ENCODE measurements at regions not wholly inside any gene's neighbourhood (a gene's known extent, or its start where the extent isn't known, plus 50 kb on each side); places are given as distances from the start of the nearest gene placed in this dataset.

GRCh38 chr14:22084393-22085281 lies 411.0 kb upstream of the OR4E1 start:
- Histone ChIP-seq H2BK120ac (replicated peaks; ENCODE audit: low read depth, low read length) (no peak overlapping the region), H2BK15ac (ENCODE audit: low read length) (no peak overlapping the region), H2AFZ (ENCODE audit: low read length) (peak overlapping the region; percentile 94), H3K23me2 (ENCODE audit: low read depth, low read length) (no peaks in the 10 kb centered on the region; the same call in 1 of the 2 replicates), H3K56ac (replicated peaks; ENCODE audit: insufficient read length, low read depth, low read length) (no peak overlapping the region), H4K91ac (replicated peaks; ENCODE audit: insufficient read length, low read length) (no peak overlapping the region), H3K27me3 (replicated peaks in 1 of 4; ENCODE audit: control insufficient read depth in 3 of 4, extremely low read depth in 1 of 4, insufficient read depth in 3 of 4, low read length in 3 of 4) (no peaks in the 10 kb centered on the region), H2BK20ac (ENCODE audit: low read length) (no peak overlapping the region), H3K9me3 (ENCODE audit: insufficient read depth in 2 of 2, low read depth in 1 of 2, low read length in 1 of 2) (no peaks in the 10 kb centered on the region), H3K79me2 (ENCODE audit: control insufficient read depth in 1 of 2, insufficient read depth in 2 of 2, low read length in 2 of 2) (no peaks in the 10 kb centered on the region), H3K4me2 (ENCODE audit: insufficient read depth in 1 of 2, low read depth in 2 of 2, low read length in 2 of 2) (no peak overlapping the region), H3K9ac (replicated peaks in 1 of 4; ENCODE audit: extremely low read depth in 1 of 4, low read depth in 3 of 4, low read length in 3 of 4) (no peak overlapping the region), H2AK5ac (ENCODE audit: low read depth, low read length) (no peak overlapping the region), H3K36me3 (ENCODE audit: control insufficient read depth in 2 of 4, insufficient read depth in 4 of 4, low read length in 3 of 4) (no peaks in the 10 kb centered on the region), H4K5ac (ENCODE audit: insufficient read length, low read depth, low read length) (no peak overlapping the region), H3K14ac (ENCODE audit: insufficient read length) (no peak overlapping the region), H4K8ac (ENCODE audit: extremely low read depth, insufficient read depth, low read length) (no peak overlapping the region), H3K18ac (ENCODE audit: extremely low read depth, low read length) (no peak overlapping the region), H3K4ac (replicated peaks; ENCODE audit: insufficient read length, low read depth, low read length) (no peak overlapping the region), H3K23ac (ENCODE audit: insufficient read length) (no peak overlapping the region), H2BK5ac (ENCODE audit: low read depth, low read length) (no peak overlapping the region), H3K4me1 (replicated peaks in 1 of 4; ENCODE audit: control insufficient read depth in 3 of 4, insufficient read depth in 4 of 4, low read length in 3 of 4) (peaks cover 0 to 3% (median 0%) of the 10 kb centered on the region in 4 experiments; a peak in 2 of 7 replicates), H3K4me3 (ENCODE audit: extremely low read depth in 1 of 4, insufficient read depth in 2 of 4, low read depth in 3 of 4, low read length in 4 of 4) (no peak overlapping the region), H4K20me1 (replicated peaks in 1 of 2; ENCODE audit: control insufficient read depth in 1 of 2, insufficient read depth in 2 of 2, low read length in 2 of 2) (no peaks in the 10 kb centered on the region), H2BK12ac (ENCODE audit: low read depth, low read length) (no peak overlapping the region), H3K79me1 (ENCODE audit: low read depth, low read length) (no peaks in the 10 kb centered on the region), H3K27ac (ENCODE audit: low read depth, low read length) (no peak overlapping the region)
- CTCF ChIA-PET (ENCODE audit: partially characterized antibody), result interaction anchor here (0.6 to 2.4 kb wide), 14 partner anchors 9 to 116 kb away, joined by 3 to 39 read pairs (median 4); no protein-coding TSS in a partner anchor
- WGBS, 2 experiments (ENCODE audit: extremely low coverage in 1 of 2, insufficient coverage in 1 of 2, insufficient read length in 1 of 2, insufficient replicate concordance in 2 of 2, low coverage in 1 of 2, low lambda C conversion rate in 2 of 2, missing lambda C conversion rate in 1 of 2), result 53% methylated on average over 6 of the region's 6 CpGs; no CpG with 5 or more reads in 1 of the 2 experiments
- POLR2A ChIA-PET (ENCODE audit: partially characterized antibody), result no interaction called here
- DNase-seq (ENCODE audit: low read depth in 1 of 2, low spot score in 2 of 2), result no peak
- TF ChIP-seq KDM4A (IDR thresholded peaks at IDR 0.05; ENCODE audit: low read depth, low read length, severe bottlenecking) (no peak), CTCF (IDR thresholded peaks at IDR 0.05; ENCODE audit: control extremely low read depth in 1 of 3, insufficient read depth in 1 of 3, low read depth in 1 of 3, low read length in 3 of 3) (peak in 2 of 3 experiments; percentile 45 to 62; a peak in 2 of 4 replicates), TAF7 (optimal IDR thresholded peaks at IDR 0.05; ENCODE audit: borderline replicate concordance, low read depth, low read length) (no peak), RAD21 (IDR thresholded peaks at IDR 0.05 in 1 of 2, conservative IDR thresholded peaks at IDR 0.05 in 1 of 2; ENCODE audit: low read depth in 2 of 2, low read length in 2 of 2) (peak; percentile 44 to 45), CTBP2 (IDR thresholded peaks at IDR 0.05; ENCODE audit: borderline replicate concordance, insufficient read depth, insufficient read length, low read length) (no peak)
- peak; percentile 83 for FAIRE-seq
